Suprapubic skin (tissue), 4 donors: ENCODE measurements at regions not wholly inside any gene's neighbourhood (a gene's known extent, or its start where the extent isn't known, plus 50 kb on each side); places are given as distances from the start of the nearest gene placed in this dataset.

Experiments used
- EP300 ChIP-seq: sonication (generic); formaldehyde crosslinking; IDR thresholded peaks from one replicate; pipeline ENCODE4 v1.6.1; 2017; ENCODE audit warnings: antibody characterized with exemption
- POLR2A ChIP-seq, 2 donors: fragments of 450-650 bp; IDR thresholded peaks; one replicate each; pipeline ENCODE4 v1.6.1; 2017; ENCODE audit warnings: antibody characterized with exemption in 2 of 2, mild to moderate bottlenecking in 2 of 2, moderate library complexity in 2 of 2
- POLR2AphosphoS5 ChIP-seq, 3 donors: sonication (generic); formaldehyde crosslinking; IDR thresholded peaks; one replicate each; pipeline ENCODE4 v1.6.1; 2017; ENCODE audit warnings: antibody characterized with exemption in 3 of 3
- TF ChIP-seq, protein P1 (sequence below), 2 donors: fragments of 200-600 bp in 1 of 2; fragments of 450-650 bp in 1 of 2; sonication (generic) in 1 of 2; IDR thresholded peaks; one replicate each; pipeline ENCODE4 v1.5.1; 2016 to 2019; ENCODE audit warnings: antibody characterized with exemption in 2 of 2, mild to moderate bottlenecking in 1 of 2, moderate library complexity in 1 of 2

DNA sequence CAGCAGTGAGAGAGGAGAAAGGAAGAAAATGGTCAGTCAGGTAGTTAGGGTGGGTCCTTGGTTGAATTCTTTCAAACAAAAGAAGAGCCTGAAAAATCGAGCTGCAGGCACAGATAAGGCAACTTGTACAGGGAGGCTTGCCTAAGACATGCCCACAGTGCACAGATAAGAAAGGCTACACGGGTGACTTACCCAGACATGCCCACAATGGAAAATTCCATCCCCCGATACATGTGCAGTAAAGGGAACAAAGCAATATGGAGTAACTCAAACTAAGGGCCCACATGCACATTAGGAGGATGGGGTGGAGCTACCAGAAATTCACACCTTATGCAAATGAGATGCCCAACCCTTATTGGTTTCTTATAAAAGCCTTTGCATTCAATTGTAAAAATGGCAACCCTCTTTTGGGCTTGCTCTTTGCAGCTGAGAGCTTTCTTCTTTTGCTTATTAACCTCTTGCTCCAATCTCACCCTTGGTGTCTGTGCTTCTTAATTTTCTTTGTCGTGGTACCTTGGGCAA lies 110.3 kb upstream of the RMP24 start:
- TF ChIP-seq POLR2AphosphoS5 (IDR thresholded peaks at IDR 0.05): no peak
- TF ChIP-seq, protein P1, sequence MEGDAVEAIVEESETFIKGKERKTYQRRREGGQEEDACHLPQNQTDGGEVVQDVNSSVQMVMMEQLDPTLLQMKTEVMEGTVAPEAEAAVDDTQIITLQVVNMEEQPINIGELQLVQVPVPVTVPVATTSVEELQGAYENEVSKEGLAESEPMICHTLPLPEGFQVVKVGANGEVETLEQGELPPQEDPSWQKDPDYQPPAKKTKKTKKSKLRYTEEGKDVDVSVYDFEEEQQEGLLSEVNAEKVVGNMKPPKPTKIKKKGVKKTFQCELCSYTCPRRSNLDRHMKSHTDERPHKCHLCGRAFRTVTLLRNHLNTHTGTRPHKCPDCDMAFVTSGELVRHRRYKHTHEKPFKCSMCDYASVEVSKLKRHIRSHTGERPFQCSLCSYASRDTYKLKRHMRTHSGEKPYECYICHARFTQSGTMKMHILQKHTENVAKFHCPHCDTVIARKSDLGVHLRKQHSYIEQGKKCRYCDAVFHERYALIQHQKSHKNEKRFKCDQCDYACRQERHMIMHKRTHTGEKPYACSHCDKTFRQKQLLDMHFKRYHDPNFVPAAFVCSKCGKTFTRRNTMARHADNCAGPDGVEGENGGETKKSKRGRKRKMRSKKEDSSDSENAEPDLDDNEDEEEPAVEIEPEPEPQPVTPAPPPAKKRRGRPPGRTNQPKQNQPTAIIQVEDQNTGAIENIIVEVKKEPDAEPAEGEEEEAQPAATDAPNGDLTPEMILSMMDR (IDR thresholded peaks at IDR 0.05): no peak
- no peak for TF ChIP-seq POLR2A (IDR thresholded peaks at IDR 0.05)
- no peak for TF ChIP-seq EP300
